Limb (tissue), 2 donors: ENCODE measurements at regions not wholly inside any gene's neighbourhood (a gene's known extent, or its start where the extent isn't known, plus 50 kb on each side); places are given as distances from the start of the nearest gene placed in this dataset.
"Not testable (repeated sequence)": the region's sequence is repeated elsewhere in the genome, so short reads cannot be mapped to it uniquely, and the experiment has no call there.

Source experiments
- DNase-seq, 2 donors: peaks; one replicate each; pipeline ENCODE4 v3.0.0-alpha.2; 2016; ENCODE audit errors: extremely low spot score in 2 of 2

DNA sequence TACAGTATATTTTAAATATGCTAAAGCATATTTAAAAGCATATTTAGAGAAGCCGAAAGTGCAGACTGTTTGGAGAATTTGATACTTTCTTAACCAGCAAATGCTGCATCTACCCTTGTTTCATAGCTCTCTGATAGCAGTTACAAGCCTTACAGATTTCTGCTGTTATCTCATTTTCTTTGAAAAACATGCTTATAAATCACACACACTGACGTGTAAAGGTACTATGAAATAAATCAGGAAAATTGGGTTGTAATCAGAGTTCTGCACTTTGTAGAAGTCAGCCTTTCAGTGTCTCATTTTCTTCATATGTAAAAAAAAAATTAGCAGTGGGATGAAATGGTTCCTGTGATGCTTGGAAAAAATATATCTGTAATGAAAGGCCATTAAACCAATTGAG is 1432.4 kb upstream of the ATXN8OS start:
- no peak for DNase-seq

DNA sequence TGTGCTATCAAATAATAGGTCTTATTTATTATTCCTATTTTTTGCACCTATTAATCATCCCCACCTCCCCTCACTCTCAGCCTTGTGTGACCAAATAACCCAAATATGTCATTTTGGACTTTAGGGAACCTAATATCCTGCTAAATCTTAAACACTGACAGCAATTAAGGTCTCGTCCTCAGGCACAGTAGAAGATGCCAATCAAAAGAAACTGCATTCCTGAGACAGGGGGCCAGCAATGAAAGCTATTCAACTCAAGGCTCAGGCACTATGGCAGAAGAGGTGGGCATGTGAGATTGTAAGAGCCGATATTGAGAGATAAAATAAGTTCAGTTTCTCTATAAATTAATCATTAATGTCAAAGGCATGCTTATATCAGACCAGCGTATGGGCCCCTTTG is 1437.7 kb upstream of the PCDH9 start:
- no peak for DNase-seq

DNA sequence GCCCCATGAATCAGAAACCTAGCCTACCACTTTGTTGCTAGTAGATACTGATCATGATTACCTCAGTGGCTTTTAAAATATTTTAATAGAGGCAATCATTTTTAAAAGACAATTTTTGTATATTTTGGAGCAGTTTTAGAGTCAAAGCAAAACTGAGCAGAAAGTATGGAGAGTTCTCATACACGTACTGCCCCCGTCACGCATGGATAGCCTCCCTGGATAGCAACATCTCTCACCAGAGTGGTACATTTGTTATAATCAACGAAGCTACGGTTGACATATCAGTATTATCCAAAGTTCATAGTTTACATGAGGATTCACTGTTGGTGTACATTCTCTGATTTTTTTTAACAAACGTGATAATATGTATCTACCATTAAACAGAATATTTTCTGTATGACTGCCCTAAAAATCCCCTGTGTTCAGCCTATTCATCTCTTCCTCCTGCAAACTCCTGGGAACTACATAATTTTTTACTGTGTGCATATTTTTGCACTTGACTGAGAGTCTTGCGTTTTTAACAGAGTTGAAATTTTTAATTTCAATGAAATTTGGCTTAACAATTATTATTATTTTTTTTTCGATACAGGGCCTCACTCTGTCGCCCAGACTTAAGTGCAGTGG is 1436.8 kb upstream of the PCDH9 start:
- no peak for DNase-seq

DNA sequence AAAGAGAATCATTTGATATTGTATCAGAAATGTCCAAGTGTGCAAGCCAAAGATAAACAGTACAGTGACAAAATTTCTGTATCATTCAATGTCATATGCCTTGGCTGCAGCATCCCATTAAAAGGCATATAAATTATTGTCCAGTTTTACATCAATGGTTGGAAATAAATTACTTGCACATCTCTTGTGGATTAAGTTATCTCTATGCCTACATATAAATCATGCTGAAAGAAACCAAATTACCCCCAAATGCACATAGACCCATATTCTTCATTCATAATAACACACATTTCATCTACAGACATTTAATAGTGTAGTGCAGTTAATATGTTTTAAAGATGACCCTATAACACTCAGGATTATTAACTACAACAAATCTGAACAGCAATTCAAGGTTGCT is 1415.7 kb upstream of the PCDH9 start:
- DNase-seq = no peak

DNA sequence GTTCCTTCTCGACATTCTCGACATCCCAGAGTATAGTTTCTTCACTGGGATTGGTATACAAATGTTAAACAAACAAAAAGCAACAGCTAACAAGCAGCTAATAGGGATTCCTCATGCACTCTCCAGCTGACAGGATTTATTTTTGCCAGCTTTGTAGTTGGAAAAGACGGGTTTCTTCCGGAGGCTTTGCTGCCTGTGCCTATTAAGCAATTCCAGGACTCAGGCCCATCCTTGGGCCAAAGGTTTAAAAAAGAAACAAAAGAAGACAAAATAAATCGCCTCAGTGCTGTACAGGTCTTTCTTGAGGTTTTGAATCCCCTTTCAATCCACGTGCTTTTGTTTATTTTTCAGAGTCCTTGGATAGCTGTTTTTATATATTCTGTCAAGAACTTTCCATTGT is 1414.5 kb upstream of the PCDH9 start:
- DNase-seq = no peak

DNA sequence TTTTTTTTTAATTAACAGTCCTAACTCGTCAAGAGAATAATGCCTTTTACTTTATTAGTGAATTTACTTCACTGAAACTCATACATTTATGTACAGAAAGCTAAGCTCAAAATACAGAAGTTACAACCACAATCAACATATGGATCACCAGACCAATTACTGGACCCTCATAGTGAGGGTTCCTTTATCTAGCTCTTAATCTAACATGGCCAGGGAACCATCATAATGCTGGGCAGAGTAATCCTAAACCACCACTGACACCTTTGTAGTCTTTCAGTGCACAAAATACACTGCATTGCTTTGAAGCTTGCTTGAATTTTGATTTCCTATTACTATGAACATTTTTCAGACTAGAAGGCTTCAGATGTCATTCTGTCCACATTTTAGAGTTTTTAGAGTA is 1406.6 kb upstream of the PCDH9 start:
- no peak for DNase-seq

DNA sequence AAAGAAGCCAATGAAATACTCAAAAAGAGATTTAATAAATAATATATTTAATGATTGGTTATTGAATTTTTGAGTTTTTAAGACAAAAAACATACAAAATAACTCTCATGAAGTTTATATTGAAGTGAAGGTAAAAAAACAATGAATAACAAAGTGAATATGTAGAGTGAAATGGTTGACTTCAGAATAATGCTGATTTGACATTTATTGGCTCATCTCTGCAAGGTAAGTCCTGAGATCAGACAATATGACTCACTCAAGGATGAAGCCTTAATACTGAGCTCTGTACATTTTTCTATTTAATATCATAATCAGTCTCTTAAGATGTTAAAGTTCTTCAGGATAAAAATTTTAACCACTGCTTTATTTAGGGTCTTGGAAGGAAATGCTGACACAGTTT is 1398.9 kb upstream of the PCDH9 start:
- DNase-seq = no peak

DNA sequence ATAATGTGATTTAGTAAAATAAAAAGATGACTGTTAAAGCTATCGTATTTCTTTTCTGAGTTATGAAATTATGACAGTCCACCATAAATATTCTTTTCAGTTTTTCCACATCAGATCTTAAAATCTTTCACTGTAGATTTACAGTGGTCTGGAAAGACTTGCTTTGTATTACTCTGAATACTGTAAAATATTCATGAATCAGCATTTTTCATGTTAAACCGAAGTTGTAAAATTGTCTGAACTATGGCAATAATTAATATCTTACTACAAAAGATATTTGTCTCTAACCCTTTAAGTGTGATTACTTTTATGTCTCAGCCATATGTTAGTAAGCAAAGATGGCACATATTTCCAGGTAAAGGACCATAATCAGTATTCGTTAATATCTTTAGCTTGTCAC is 1397.2 kb upstream of the PCDH9 start:
- DNase-seq = no peak

DNA sequence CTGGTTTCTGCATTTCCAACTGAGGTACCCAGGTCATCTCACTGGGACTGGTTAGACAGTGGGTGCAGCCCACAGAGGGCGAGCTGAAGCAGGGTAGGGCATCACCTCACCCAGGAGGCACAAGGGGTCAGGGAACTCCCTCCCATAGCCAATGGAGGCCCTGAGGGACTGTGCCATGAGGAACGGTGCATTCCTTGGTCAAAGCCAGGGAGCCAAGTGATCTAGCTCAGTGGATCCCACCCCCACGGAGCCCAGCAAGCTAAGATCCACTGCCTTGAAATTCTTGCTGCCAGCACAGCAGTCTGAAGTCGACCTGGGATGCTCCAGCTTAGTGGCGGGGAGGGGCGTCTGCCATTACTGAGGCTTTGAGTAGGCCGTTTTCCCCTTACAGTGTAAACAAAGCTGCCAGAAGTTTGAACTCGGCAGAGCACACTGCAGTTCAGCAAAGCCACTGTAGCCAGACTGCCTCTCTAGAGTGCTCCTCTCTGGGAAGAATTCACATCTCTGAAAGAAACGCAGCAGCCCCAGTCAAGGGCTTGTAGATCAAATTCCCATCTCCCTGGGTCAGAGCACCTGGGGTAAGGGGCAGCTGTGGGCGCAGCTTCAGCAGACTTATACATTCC is 1386.6 kb upstream of the PCDH9 start:
- no peak for DNase-seq

DNA sequence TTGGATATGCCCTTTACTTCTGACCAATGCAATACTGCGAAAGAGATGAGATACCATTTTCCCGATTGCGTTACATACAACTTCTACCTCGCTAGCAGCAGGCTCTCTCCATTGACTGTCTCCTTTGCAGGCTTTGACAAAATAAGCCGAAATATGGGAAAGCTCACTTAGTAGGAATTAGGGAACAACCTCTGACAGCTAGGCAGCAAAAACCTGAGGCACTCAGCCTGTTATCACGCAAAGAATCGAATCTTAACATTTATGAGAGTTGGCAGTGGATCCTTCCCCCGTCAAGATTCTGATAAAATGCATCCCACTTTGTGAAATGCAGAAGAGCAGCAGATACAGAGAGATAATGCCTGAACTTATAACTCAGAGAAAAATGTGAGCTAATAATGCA is 1379.5 kb upstream of the PCDH9 start:
- DNase-seq = no peak

DNA sequence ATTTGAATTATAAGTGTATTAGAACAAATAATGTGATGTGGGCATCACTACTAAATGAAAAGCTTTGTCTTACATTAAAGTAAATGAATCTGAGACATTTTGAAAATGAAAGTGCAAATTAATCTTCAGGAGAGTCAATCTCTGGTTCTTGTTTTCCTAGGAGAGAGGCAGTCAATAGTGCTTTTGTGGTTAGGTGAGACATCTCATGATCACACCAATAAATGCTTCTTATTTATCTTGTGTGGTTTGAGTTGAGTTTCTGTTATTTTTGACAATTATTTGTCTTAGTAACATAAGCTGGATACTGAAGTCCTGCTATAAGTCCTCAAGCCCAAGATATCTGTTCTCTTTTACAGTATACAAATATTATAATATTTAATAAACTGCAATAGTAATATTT is 1378.0 kb upstream of the PCDH9 start:
- DNase-seq = no peak

DNA sequence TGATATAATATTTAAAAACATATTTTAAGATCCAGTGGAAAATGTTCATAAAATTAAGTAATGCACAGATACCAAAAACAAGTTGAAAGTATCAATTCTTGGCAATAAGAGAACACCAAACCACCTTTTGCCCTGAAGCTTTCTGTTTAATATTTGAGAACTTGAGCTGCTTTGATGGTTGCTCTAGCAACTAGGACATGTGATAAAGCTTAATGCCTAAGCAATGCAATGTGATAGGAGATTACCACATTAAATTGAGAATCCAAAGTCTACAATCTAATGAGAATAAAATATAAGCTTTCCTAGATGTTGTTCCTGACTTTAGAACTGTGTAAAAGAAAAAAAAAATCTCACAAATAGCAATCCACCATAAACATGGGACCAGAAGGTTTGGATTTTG is 1367.5 kb upstream of the PCDH9 start:
- DNase-seq = no peak

DNA sequence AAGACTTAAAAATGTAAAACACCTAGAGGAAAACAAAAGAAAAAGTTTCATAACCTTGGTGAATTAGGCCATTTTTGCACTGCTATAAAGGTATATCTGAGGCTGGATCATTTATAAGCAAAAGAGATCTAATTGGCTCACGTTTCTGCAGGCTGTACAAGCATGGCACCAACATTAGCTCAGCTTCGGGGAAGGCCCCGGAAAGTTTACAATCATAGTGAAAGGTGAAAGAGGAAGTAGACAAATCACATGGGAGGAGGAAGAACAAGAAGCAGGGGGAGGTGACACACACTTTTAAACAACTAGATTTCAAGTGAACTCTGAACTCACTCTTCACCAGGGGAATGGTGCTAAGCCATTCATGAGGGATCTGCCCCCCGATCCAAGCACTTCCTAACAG is 1358.5 kb upstream of the PCDH9 start:
- DNase-seq = no peak

DNA sequence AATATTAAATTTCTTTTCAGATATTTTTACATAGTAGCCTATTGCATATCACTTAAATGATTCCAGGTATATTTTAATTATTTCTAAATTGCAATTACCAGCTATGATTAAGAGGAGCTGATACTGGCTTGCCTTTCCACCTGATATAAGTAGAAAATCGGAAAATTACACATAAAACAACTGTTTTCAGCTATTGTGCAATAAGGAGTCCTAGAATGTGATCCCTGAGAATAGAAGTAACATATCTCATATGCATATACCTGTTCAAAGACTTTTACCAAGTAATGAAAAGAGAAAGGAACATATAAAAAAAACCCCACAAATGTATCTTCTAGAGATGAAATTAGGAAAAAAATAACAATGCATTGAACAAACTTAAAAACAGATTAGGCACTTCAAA is 1354.6 kb upstream of the PCDH9 start:
- DNase-seq = no peak

DNA sequence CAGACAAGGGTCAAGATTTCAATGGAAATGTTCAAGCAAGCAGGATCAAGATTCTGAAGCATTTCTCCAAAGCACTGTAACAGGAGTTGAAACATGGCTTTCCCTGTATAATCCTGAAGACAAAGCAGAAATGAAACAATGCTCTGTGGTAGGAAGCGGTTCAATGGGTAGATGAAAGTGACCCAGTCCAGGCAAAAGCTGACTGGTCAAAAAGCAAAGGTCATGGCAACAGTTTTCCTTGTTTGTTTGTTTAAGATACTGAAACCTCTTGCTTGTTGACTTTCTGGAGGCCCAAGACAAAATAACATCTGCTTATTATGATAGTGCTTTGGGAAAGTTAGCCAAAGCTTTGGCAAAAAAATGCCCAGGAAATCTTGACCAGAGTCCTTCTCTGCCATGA is 1343.9 kb upstream of the PCDH9 start:
- DNase-seq = no peak

DNA sequence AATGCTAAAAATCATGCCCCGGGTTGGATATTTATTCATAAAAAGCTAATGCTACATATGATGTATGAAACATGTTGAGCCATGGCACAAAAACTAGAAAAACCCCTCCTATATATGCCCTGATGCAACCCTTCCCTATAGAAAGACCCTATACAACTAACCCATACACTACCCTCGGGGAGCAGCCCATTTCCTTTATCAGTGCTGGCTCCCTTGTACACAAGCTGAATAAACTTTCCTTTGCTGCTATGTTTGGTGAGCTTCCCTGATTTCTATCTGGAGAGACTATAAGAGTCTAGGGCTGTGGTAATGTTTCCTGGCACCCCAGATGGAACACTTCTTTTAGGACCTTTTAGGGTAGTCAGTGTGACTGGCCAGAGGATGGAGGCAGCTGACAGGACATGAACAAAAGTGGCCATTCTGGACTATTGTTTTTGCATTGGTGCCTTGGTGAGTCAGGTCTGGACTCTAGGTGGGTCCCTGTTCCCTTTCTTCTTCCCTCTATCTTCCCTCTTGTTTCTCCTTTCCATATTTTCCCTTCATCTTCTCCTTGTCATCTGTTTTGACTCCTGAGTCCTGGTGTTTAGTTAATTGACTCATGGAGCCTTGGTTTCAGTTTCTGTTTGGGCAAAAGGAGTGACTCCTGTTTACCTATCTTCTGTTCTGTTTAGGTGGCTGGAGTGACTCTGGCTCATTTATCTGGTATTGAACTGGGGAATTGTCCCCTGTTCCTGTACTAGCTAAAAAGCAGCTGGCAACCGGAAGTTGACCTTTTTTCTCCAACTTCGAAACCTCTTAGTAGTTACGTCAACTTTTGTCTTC is 1321.8 kb upstream of the PCDH9 start:
- DNase-seq = no peak

DNA sequence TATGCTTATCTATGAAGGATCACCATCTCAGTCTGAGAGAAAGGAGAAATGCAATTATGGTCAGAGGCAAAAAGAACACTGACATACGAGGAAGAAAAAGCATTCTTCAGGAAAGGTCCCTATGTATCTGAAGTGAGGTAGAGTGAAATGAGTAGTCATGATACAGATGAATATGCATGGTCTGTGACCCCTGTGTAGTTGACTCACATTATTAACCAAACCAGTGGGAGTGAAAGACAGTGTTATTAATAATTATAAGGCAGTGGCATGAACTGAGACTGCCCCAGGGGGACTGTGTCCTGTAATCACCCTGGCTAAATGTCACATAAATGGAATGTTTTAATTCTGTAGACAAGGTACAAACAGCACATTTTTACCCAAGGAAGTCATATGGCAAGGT is 1320.2 kb upstream of the PCDH9 start:
- DNase-seq = no peak

DNA sequence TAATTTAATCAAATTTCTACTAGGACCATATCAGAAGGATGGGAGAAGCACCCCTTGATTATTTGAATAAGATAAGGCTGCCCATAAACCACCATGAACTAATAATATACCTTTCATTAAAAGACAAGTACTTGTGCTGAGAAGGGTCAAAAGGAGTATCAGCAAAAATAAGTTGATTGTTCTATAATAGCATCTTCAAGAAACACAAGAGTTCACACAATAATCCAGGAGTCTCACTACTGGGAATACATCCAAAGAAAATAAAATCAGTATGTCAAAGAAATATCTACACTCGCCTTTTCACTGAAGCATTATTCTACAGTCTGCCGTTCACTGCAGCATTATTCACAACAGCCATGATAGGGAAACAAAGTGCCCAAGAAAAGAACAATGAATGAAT is 1310.1 kb upstream of the PCDH9 start:
- no peak for DNase-seq

DNA sequence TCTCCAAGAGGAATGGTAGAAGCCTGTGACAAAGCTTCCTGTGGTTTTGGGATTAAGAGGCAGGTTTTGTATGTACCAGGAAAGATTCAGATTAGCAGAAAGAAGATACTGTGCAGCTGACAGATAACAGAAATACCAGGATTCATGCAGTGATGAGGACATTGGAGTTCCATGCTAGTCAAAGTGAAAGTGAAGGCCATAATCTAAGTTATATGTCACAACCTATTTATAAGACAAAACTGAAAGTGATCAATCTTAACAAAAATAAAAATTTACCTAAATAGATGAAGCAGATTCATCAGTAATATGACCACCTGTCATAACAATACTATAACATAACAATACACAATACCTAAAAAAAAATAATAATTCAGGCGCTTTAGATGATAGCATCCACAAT is 1305.2 kb upstream of the PCDH9 start:
- no peak for DNase-seq

DNA sequence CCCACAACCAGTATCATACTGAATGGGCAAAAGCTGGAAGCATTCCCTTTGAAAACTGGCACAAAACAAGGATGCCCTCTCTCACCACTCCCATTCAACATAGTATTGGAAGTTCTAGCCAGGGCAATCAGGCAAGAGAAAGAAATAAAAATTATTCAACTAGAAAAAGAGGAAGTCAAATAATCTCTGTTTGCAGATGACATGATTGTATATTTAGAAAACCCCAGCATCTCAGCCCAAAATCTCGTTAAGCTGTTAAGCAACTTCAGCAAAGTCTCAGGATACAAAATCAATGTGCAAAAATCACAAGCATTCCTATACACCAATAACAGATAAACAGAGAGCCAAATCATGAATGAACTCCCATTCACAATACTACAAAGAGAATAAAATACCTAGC is 1297.0 kb upstream of the PCDH9 start:
- not testable (repeated sequence) for DNase-seq

DNA sequence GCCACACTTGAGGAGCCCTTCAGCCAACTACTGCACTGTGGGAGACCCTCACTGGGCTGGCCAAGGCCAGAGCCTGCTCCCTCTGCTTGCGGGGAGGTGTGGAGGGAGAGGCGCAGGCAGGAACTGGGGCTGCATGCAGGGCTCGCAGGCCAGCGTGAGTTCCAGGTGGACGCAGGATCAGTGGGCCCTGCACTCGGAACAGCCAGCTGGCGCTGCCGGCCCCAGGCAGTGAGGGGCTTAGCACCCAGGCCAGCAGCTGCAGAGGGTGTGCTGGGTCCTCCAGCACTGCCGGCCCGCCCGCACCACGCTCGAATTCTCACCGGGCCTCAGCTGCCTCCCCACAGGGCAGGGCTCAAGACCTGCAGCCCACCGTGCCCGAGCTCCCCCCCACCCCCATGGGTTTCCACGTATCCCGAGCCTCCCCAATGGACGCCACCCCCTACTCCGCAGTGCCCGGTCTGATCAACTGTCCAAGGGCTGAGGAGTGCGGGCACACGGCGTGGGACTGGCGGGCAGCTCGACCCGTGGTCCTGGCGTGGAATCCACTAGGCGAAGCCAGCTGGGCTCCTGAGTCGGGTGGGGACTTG is 1293.8 kb upstream of the PCDH9 start:
- no peak for DNase-seq

DNA sequence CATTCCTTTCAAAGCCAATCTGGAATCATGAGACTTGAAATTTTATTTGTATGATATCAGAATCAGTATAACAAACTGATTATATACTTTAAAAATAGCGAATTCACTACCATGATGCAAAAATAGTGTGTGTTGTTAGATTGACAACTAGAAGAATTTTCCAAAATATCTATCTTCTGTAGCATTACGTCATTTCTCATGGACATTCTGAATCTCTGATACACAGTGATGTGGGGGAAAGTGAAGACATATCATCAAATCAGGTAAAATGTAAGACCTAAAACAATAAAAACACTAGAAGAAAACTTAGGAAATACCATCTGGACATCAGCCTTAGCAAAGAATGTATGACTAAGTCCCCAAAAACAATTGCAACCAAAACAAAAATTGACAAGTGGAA is 1292.0 kb upstream of the PCDH9 start:
- no peak for DNase-seq
